Loucy (cell line): ENCODE measurements at regions not wholly inside any gene's neighbourhood (a gene's known extent, or its start where the extent isn't known, plus 50 kb on each side); places are given as distances from the start of the nearest gene placed in this dataset.

Experiments
- H2AFZ ChIP-seq: fragments of 200-600 bp; sonication (generic); 2 replicates; pipeline ENCODE4 v1.6.0; 2016; ENCODE audit warnings: antibody characterized with exemption, mild to moderate bottlenecking, low read length, moderate library complexity
- H3F3A ChIP-seq: fragments of 200-600 bp; 2 replicates; pipeline ENCODE4 v1.6.0; 2016; ENCODE audit warnings: antibody characterized with exemption, low read depth, mild to moderate bottlenecking
- H3K27me3 ChIP-seq: fragments of 200-600 bp; sonication (generic); 2 replicates; pipeline ENCODE4 v1.6.1; 2014; ENCODE audit warnings: low read length, mild to moderate bottlenecking; ENCODE audit not compliant: insufficient read depth, poor library complexity, severe bottlenecking
- H3K36me3 ChIP-seq: fragments of 200-600 bp; sonication (generic); 2 replicates; pipeline ENCODE4 v1.6.1; 2016; ENCODE audit warnings: low read length; ENCODE audit not compliant: insufficient read depth
- H3K4me1 ChIP-seq: fragments of 200-600 bp; sonication (generic); 2 replicates; pipeline ENCODE4 v1.5.1; 2014; ENCODE audit warnings: low read length, mild to moderate bottlenecking; ENCODE audit not compliant: insufficient read depth, poor library complexity, severe bottlenecking
- H3K4me2 ChIP-seq: fragments of 200-600 bp; sonication (generic); 2 replicates; pipeline ENCODE4 v1.6.0; 2014; ENCODE audit warnings: antibody characterized with exemption, low read length, low read depth, mild to moderate bottlenecking; ENCODE audit not compliant: poor library complexity, severe bottlenecking
- H3K4me3 ChIP-seq: fragments of 200-600 bp; sonication (generic); 2 replicates; pipeline ENCODE4 v1.5.1; 2014; ENCODE audit warnings: low read length, mild to moderate bottlenecking, mixed read lengths; ENCODE audit not compliant: poor library complexity, severe bottlenecking
- H3K79me2 ChIP-seq: fragments of 200-600 bp; sonication (generic); 2 replicates; pipeline ENCODE4 v1.6.1; 2014; ENCODE audit warnings: low read length; ENCODE audit not compliant: insufficient read depth
- H3K9ac ChIP-seq: fragments of 200-600 bp; sonication (generic); 2 replicates; pipeline ENCODE4 v1.6.0; 2014; ENCODE audit warnings: mild to moderate bottlenecking, low read depth, low read length, moderate library complexity; ENCODE audit not compliant: poor library complexity, severe bottlenecking
- H3K9me2 ChIP-seq: fragments of 200-600 bp; sonication (generic); replicated peaks from 2 replicates; pipeline ENCODE4 v1.6.1; 2016; ENCODE audit warnings: low read depth, low read length, mixed read lengths
- H3K9me3 ChIP-seq: fragments of 200-600 bp; sonication (generic); 2 replicates; pipeline ENCODE4 v1.6.1; 2014; ENCODE audit warnings: mild to moderate bottlenecking, antibody characterized with exemption, low read length, low read depth; ENCODE audit not compliant: insufficient read depth
- H4K20me1 ChIP-seq: fragments of 200-600 bp; sonication (generic); 2 replicates; pipeline ENCODE4 v1.6.0; 2014; ENCODE audit warnings: antibody characterized with exemption, low read length, mild to moderate bottlenecking; ENCODE audit not compliant: insufficient read depth, poor library complexity, severe bottlenecking
- CTCF ChIP-seq: fragments of 200-600 bp; sonication (generic); conservative IDR thresholded peaks from 2 replicates; pipeline ENCODE4 v1.5.1; 2014; ENCODE audit warnings: mild to moderate bottlenecking, antibody characterized with exemption, low read length
- EZH2phosphoT487 ChIP-seq: fragments of 200-600 bp; IDR thresholded peaks from 2 replicates; pipeline ENCODE4 v1.6.1; 2018; ENCODE audit warnings: antibody characterized with exemption, mild to moderate bottlenecking, moderate library complexity, borderline replicate concordance

- peak overlapping the region; percentile 48 for H3K4me2 ChIP-seq
Observed at GRCh38 chr10:128908499-128908898, 558.5 kb upstream of the MGMT start.

GRCh38 chr10:128912568-128913311 lies 554.3 kb upstream of the MGMT start:
- Histone ChIP-seq H3K9ac (no peak overlapping the region), H3K4me1 (peaks cover 23% of the 10 kb centered on the region), H3K4me3 (no peak overlapping the region), H3K36me3 (no peaks in the 10 kb centered on the region), H3K27me3 (no peaks in the 10 kb centered on the region), H2AFZ (peak overlapping the region; percentile 61), H3K9me2 (no peaks in the 10 kb centered on the region), H3K9me3 (no peaks in the 10 kb centered on the region), H4K20me1 (no peaks in the 10 kb centered on the region), H3K4me2 (no peak overlapping the region), H3F3A (no peaks in the 10 kb centered on the region), H3K79me2 (no peaks in the 10 kb centered on the region)
- TF ChIP-seq CTCF (no peak), EZH2phosphoT487 (no peak)

More at GRCh38 chr10:128908499-128908898, 558.5 kb upstream of the MGMT start:
- Histone ChIP-seq H3K79me2 (no peaks in the 10 kb centered on the region), H3K9ac (peak overlapping the region; percentile 36), H2AFZ (peak overlapping the region; percentile 92), H3K9me3 (no peaks in the 10 kb centered on the region), H3K27me3 (no peaks in the 10 kb centered on the region), H4K20me1 (no peaks in the 10 kb centered on the region), H3K36me3 (no peaks in the 10 kb centered on the region), H3K4me1 (peaks cover 31% of the 10 kb centered on the region), H3K4me3 (peak overlapping the region; percentile 36), H3K9me2 (no peaks in the 10 kb centered on the region), H3F3A (no peaks in the 10 kb centered on the region)
- no peak for TF ChIP-seq EZH2phosphoT487
- peak; percentile 47 for TF ChIP-seq CTCF

- Histone ChIP-seq H2AFZ (no peak overlapping the region), H3K4me2 (no peak overlapping the region), H4K20me1 (no peaks in the 10 kb centered on the region), H3K79me2 (no peaks in the 10 kb centered on the region), H3K4me1 (peaks cover 5% of the 10 kb centered on the region), H3K4me3 (no peak overlapping the region), H3K9me2 (no peaks in the 10 kb centered on the region), H3F3A (no peaks in the 10 kb centered on the region), H3K9me3 (no peaks in the 10 kb centered on the region), H3K27me3 (no peaks in the 10 kb centered on the region), H3K36me3 (no peaks in the 10 kb centered on the region), H3K9ac (no peak overlapping the region)
- no peak for TF ChIP-seq CTCF
- no peak for TF ChIP-seq EZH2phosphoT487
Observed at GRCh38 chr10:128914681-128915080, 552.4 kb upstream of the MGMT start.
